ENCODE measurements at regions not wholly inside any gene's neighbourhood (a gene's known extent, or its start where the extent isn't known, plus 50 kb on each side); places are given as distances from the start of the nearest gene placed in this dataset.
"Not testable (repeated sequence)": the region's sequence is repeated elsewhere in the genome, so short reads cannot be mapped to it uniquely, and the experiment has no call there.

DNA sequence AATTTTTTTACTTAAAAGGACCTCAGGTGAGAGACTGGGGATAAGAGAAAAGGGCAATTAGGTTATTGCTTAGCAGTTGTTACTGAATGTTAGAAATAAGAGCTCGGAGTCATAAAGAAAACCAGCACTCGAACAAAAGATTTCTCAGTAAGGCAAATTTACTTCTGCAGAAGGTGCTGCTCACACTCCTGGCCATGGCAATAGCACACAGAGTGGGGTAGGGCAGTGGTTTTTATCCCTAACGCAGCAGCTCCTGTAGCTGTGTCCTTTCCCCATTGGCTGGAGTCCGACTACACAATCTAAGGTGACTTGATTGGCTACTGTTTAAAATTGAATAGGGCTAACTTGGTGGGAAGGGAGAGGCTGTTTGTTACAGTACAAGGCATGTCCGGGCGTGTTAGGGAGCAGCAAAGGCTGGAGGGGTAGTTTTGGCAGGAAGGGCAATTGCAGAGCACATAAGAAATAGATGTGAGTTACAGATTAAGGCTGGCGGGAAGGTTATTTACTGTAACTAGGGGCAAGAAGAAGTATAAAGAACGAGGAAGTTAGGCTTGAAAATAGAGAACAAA, 112.1 kb downstream of the AKR1D1 start:
- H3K9ac ChIP-seq = no peak overlapping the region
- no peak for DNase-seq
- no peaks in the 10 kb centered on the region for H3F3A ChIP-seq (ENCODE audit: insufficient read depth)
- no peak overlapping the region for H3K4me2 ChIP-seq (ENCODE audit: unreplicated experiment)
- H3K4me3 ChIP-seq = no peak overlapping the region
- no peak overlapping the region for H2AFZ ChIP-seq
- in situ Hi-C loops (cut with MboI) = no loop called here
- H3K27me3 ChIP-seq (replicated peaks; ENCODE audit: insufficient read depth) = no peaks in the 10 kb centered on the region
- 19 to 23% methylated on average over 8 of the region's 8 CpGs for WGBS, 2 experiments (ENCODE audit: low coverage in 1 of 2, low lambda C conversion rate in 2 of 2, missing lambda C conversion rate in 2 of 2)
- TF ChIP-seq EZH2 (IDR thresholded peaks at IDR 0.05; ENCODE audit: insufficient read depth, poor library complexity, severe bottlenecking) = no peak
- TF ChIP-seq EZH2phosphoT487 (IDR thresholded peaks at IDR 0.05; ENCODE audit: insufficient read depth, low read depth) = no peak
- H3K4me1 ChIP-seq (ENCODE audit: insufficient read depth) = no peaks in the 10 kb centered on the region
- H3K9me2 ChIP-seq (ENCODE audit: insufficient read depth) = no peaks in the 10 kb centered on the region
- no peaks in the 10 kb centered on the region for H3K79me2 ChIP-seq (ENCODE audit: insufficient read depth)
- H3K27ac ChIP-seq = no peak overlapping the region
- no peaks in the 10 kb centered on the region for H4K20me1 ChIP-seq (ENCODE audit: insufficient read depth)
- H3K36me3 ChIP-seq (ENCODE audit: low read depth) = no peaks in the 10 kb centered on the region
- no peaks in the 10 kb centered on the region for H3K9me3 ChIP-seq (ENCODE audit: low read depth)

DNA sequence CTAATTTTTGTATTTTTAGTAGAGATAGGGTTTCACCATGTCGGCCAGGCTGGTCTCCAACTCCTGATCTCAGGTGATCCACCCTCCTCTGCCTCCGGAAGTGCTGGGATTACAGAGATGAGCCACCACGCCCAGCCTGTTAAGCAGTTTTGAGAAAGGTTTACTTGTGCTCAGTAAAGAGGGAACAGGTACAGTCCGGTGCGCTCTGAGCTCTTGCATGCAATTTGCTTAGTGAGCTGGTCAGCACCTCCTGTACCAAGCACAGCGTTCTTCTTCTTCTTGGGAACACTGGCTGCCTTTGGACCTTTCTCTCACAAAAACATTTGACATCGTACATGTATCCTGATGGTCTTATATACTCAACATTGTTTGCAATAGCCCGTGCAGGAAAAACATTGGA, 118.3 kb downstream of the AKR1D1 start:
- 34 to 36% methylated on average over 8 of the region's 8 CpGs for WGBS, 2 experiments (ENCODE audit: low coverage in 1 of 2, low lambda C conversion rate in 2 of 2, missing lambda C conversion rate in 2 of 2)
- Histone ChIP-seq H4K20me1 (ENCODE audit: insufficient read depth) (no peaks in the 10 kb centered on the region), H3K27me3 (replicated peaks; ENCODE audit: insufficient read depth) (no peaks in the 10 kb centered on the region), H3F3A (ENCODE audit: insufficient read depth) (no peaks in the 10 kb centered on the region), H3K79me2 (ENCODE audit: insufficient read depth) (no peaks in the 10 kb centered on the region), H2AFZ (no peak overlapping the region), H3K9me3 (ENCODE audit: low read depth) (no peaks in the 10 kb centered on the region), H3K4me3 (no peak overlapping the region), H3K4me2 (ENCODE audit: unreplicated experiment) (no peak overlapping the region), H3K9ac (no peak overlapping the region), H3K36me3 (ENCODE audit: low read depth) (no peaks in the 10 kb centered on the region), H3K27ac (no peak overlapping the region), H3K9me2 (ENCODE audit: insufficient read depth) (no peaks in the 10 kb centered on the region), H3K4me1 (ENCODE audit: insufficient read depth) (no peaks in the 10 kb centered on the region)
- in situ Hi-C loops (cut with MboI) = no loop called here
- TF ChIP-seq EZH2phosphoT487 (IDR thresholded peaks at IDR 0.05; ENCODE audit: insufficient read depth, low read depth) (no peak), EZH2 (IDR thresholded peaks at IDR 0.05; ENCODE audit: insufficient read depth, poor library complexity, severe bottlenecking) (no peak)
- no peak for DNase-seq

DNA sequence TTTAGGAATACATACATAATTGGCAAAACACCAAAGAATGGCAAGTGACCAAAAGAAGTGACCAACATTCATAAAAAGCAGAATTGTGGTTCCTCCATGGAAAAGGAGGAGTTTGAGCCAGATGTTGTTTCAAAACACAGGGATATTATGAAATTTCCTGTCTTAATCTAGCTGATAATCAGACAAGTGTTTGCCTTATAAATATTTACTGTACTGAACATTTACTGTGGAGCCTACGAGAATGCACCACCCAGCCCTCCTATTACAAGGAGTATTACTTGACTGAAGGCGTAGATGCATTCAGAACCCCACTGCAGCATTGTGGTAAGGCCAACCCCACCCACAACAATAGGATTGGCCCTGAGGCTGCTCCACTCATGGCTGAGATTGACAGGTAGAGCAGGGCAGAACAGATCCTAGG, 118.9 kb downstream of the AKR1D1 start:
- Histone ChIP-seq H3K36me3 (ENCODE audit: low read depth) (no peaks in the 10 kb centered on the region), H3F3A (ENCODE audit: insufficient read depth) (no peaks in the 10 kb centered on the region), H3K4me1 (ENCODE audit: insufficient read depth) (no peaks in the 10 kb centered on the region), H3K9me2 (ENCODE audit: insufficient read depth) (no peaks in the 10 kb centered on the region), H3K4me3 (no peak overlapping the region), H3K9me3 (ENCODE audit: low read depth) (no peaks in the 10 kb centered on the region), H3K79me2 (ENCODE audit: insufficient read depth) (no peaks in the 10 kb centered on the region), H3K27ac (no peak overlapping the region), H3K27me3 (replicated peaks; ENCODE audit: insufficient read depth) (no peaks in the 10 kb centered on the region), H3K4me2 (ENCODE audit: unreplicated experiment) (no peak overlapping the region), H4K20me1 (ENCODE audit: insufficient read depth) (no peaks in the 10 kb centered on the region), H2AFZ (no peak overlapping the region), H3K9ac (no peak overlapping the region)
- TF ChIP-seq EZH2 (IDR thresholded peaks at IDR 0.05; ENCODE audit: insufficient read depth, poor library complexity, severe bottlenecking) = no peak
- TF ChIP-seq EZH2phosphoT487 (IDR thresholded peaks at IDR 0.05; ENCODE audit: insufficient read depth, low read depth) = no peak
- 3 to 4% methylated on average over 2 of the region's 2 CpGs for WGBS, 2 experiments (ENCODE audit: low coverage in 1 of 2, low lambda C conversion rate in 2 of 2, missing lambda C conversion rate in 2 of 2)
- no peak for DNase-seq
- in situ Hi-C loops (cut with MboI) = no loop called here

DNA sequence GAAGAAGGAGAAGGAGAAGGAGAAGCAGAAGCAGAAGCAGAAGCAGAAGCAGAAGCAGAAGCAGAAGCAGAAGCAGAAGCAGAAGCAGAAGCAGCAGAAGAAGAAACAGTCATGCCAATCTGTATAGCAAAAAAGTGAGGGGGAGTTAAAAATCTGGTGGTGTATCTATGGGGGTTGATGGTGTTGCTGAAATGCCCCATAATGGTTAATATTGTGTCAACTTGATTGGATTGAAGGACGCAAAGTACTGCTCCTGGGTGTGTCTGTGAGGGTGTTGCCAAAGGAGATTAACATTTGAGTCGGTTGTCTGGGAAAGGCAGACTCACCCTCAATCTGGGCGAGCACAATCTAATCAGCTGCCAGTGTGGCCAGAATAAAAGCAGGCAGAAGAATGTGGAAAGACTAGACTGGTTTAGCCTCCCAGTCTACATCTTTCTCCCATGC, 120.3 kb downstream of the AKR1D1 start:
- H3K36me3 ChIP-seq (ENCODE audit: low read depth); in situ Hi-C loops (cut with MboI); H3K79me2 ChIP-seq (ENCODE audit: insufficient read depth); H3K4me2 ChIP-seq (ENCODE audit: unreplicated experiment); H3K9ac ChIP-seq; H3K9me3 ChIP-seq (ENCODE audit: low read depth); H3K4me3 ChIP-seq; H2AFZ ChIP-seq; H3F3A ChIP-seq (ENCODE audit: insufficient read depth); H3K27ac ChIP-seq; H4K20me1 ChIP-seq (ENCODE audit: insufficient read depth); H3K27me3 ChIP-seq (replicated peaks; ENCODE audit: insufficient read depth); DNase-seq; H3K9me2 ChIP-seq (ENCODE audit: insufficient read depth); H3K4me1 ChIP-seq (ENCODE audit: insufficient read depth): not testable (repeated sequence)
- 1 to 6% methylated on average over 3 of the region's 3 CpGs for WGBS, 2 experiments (ENCODE audit: low coverage in 1 of 2, low lambda C conversion rate in 2 of 2, missing lambda C conversion rate in 2 of 2)
